GM12872 (cell line): ENCODE measurements at regions not wholly inside any gene's neighbourhood (a gene's known extent, or its start where the extent isn't known, plus 50 kb on each side); places are given as distances from the start of the nearest gene placed in this dataset.

Experiments
- TF ChIP-seq, protein P1 (sequence below): IDR thresholded peaks from 3 replicates; pipeline ENCODE4 v1.5.1; 2011; ENCODE audit warnings: low read depth, mild to moderate bottlenecking, low read length, moderate library complexity; ENCODE audit not compliant: insufficient read depth

GRCh38 chr17:72262766-72263165, 141.9 kb downstream of the SOX9 start:
- TF ChIP-seq, protein P1, sequence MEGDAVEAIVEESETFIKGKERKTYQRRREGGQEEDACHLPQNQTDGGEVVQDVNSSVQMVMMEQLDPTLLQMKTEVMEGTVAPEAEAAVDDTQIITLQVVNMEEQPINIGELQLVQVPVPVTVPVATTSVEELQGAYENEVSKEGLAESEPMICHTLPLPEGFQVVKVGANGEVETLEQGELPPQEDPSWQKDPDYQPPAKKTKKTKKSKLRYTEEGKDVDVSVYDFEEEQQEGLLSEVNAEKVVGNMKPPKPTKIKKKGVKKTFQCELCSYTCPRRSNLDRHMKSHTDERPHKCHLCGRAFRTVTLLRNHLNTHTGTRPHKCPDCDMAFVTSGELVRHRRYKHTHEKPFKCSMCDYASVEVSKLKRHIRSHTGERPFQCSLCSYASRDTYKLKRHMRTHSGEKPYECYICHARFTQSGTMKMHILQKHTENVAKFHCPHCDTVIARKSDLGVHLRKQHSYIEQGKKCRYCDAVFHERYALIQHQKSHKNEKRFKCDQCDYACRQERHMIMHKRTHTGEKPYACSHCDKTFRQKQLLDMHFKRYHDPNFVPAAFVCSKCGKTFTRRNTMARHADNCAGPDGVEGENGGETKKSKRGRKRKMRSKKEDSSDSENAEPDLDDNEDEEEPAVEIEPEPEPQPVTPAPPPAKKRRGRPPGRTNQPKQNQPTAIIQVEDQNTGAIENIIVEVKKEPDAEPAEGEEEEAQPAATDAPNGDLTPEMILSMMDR, result no peak

DNA sequence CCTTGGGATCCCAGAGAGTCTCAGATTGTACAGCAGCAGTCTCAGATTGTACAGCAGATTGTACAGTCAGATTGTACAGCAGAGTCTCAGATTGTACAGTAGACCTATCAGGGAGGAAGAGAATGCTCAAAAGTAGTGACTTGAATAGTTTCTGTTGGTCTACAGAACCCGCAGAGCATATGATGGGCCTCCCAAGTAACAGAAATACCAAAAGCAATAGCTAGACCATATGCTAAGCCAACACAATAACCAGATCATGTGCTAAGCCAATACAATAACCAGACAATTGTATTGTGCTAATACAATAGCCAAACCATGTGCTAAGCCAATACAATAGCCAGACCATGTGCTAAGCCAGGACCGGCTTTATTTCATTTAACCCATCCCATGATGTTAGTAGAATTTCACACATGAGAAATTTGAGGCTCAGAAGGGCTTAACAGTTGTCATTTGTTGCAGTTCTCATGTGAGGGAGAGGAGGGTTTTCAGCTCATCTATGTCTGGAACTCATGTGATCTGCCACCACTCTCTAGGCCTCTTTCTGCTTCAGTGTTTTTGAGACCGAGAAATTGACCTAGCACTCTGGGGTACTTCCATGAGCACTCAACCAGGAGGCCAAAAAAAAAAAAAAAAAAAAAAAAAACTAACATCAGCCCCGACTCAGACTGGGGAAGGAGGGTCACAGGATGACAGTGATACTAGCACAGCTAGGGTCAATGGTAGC, 144.0 kb downstream of the SOX9 start:
- TF ChIP-seq, protein P1, result no peak

GRCh38 chr17:72266112-72266775, 145.4 kb downstream of the SOX9 start:
- TF ChIP-seq, protein P1, result no peak

- TF ChIP-seq, protein P1, result no peak
Measured at GRCh38 chr17:72267601-72268000, 146.8 kb downstream of the SOX9 start.

GRCh38 chr17:72268431-72268830, 147.6 kb downstream of the SOX9 start:
- TF ChIP-seq, protein P1, result no peak

DNA sequence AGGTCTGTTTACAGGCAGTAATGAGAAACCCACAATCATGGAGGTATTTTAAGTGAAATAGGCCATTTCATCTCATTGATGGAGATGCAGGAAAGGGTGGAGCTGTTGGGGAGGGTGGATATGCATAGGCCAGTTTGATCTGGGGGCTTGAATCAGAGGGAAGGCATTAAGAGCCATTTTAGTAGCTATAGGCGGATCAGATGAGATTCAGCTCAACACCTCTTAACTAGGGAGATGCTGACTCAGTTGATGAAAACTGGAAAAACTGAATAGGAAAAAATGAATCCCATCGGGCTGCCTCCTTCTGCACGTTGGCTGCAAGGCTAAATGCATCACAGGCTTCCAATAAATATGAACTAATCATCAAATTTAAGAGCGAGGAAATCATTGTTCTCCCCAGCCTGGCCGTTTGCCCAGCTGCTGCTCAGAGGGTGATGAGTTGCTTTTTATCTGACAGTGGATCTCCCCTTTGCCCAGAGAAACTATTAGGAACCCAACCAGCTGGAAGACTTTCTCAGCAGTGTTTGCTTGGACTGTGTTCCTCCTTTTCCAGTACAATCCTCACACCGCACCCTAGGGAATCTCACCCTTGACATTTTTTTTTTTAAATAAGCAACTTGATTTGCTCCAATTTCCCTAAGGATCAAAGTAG, 149.6 kb downstream of the SOX9 start:
- TF ChIP-seq, protein P1, result no peak

- TF ChIP-seq, protein P1, result no peak
Measured at GRCh38 chr17:72271603-72272002, 150.8 kb downstream of the SOX9 start.
